PFSK-1 (cell line): ENCODE measurements at regions not wholly inside any gene's neighbourhood (a gene's known extent, or its start where the extent isn't known, plus 50 kb on each side); places are given as distances from the start of the nearest gene placed in this dataset.
A peak's percentile ranks its signal among the peaks of the same experiment; 100 is the strongest.

Experiments used
- POLR2AphosphoS5 ChIP-seq: IDR thresholded peaks from 2 replicates; pipeline ENCODE4 v1.6.1; 2012; ENCODE audit warnings: low read depth, mild to moderate bottlenecking, control low read depth, low read length, moderate library complexity
- REST ChIP-seq, 2 experiments: IDR thresholded peaks; 2 replicates each; pipeline versions ENCODE4 v1.6.1 to v1.8.0; 2011 to 2012; ENCODE audit warnings: low read depth in 2 of 2, low read length in 2 of 2, control low read depth in 1 of 2, inconsistent platforms in 1 of 2, mild to moderate bottlenecking in 1 of 2, moderate library complexity in 1 of 2; ENCODE audit not compliant: insufficient read depth in 1 of 2
- SIN3A ChIP-seq: IDR thresholded peaks from 2 replicates; pipeline ENCODE4 v1.6.1; 2012; ENCODE audit warnings: mild to moderate bottlenecking, low read length, moderate library complexity, borderline replicate concordance; ENCODE audit not compliant: insufficient read depth
- TAF1 ChIP-seq: IDR thresholded peaks from 2 replicates; pipeline ENCODE4 v1.6.1; 2012; ENCODE audit warnings: low read length, control low read depth, borderline replicate concordance; ENCODE audit not compliant: insufficient read depth

GRCh38 chrX:42450228-42450627 lies 327.7 kb downstream of the PPP1R2C start:
- peak in 1 of 2 experiments; percentile 13; a peak in 1 of 4 replicates for TF ChIP-seq REST (IDR thresholded peaks at IDR 0.05; ENCODE audit: insufficient read depth in 1 of 2, low read depth in 2 of 2, low read length in 2 of 2)
- no peak for TF ChIP-seq POLR2AphosphoS5
- TF ChIP-seq TAF1, result no peak
- no peak for TF ChIP-seq SIN3A
